HG03135 (cell line): ENCODE measurements at regions not wholly inside any gene's neighbourhood (a gene's known extent, or its start where the extent isn't known, plus 50 kb on each side); places are given as distances from the start of the nearest gene placed in this dataset.

Experiments used
- ATAC-seq: cut with Tn5 transposase; IDR thresholded peaks from one replicate; pipeline ENCODE4 v1.9.1; 2021; ENCODE audit warnings: mild to moderate bottlenecking, moderate library complexity; ENCODE audit not compliant: unreplicated experiment

GRCh38 chr4:138964716-138965426 is 50.7 kb upstream of the NOCT start:
- ATAC-seq, result no peak

- ATAC-seq, result no peak
These were observed 52.2 kb upstream of the NOCT start for GRCh38 chr4:138963412-138963811.

GRCh38 chr4:138961664-138962063 is 53.9 kb upstream of the NOCT start:
- ATAC-seq, result no peak

GRCh38 chr4:138961129-138961528 is 54.5 kb upstream of the NOCT start:
- no peak for ATAC-seq

- no peak for ATAC-seq
These were observed 55.3 kb upstream of the NOCT start for GRCh38 chr4:138960175-138960710.

GRCh38 chr4:138959097-138959815 is 56.3 kb upstream of the NOCT start:
- no peak for ATAC-seq

- ATAC-seq, result no peak
These were observed 57.1 kb upstream of the NOCT start for GRCh38 chr4:138958519-138958918.

GRCh38 chr4:138957302-138957701 is 58.3 kb upstream of the NOCT start:
- ATAC-seq, result no peak

GRCh38 chr4:138954428-138954827 is 61.2 kb upstream of the NOCT start:
- ATAC-seq, result no peak

GRCh38 chr4:138953961-138954371 is 61.6 kb upstream of the NOCT start:
- ATAC-seq, result no peak

GRCh38 chr4:138952411-138952810 is 63.2 kb upstream of the NOCT start:
- ATAC-seq, result no peak

- ATAC-seq, result no peak
These were observed 63.8 kb upstream of the NOCT start for GRCh38 chr4:138951764-138952163.

- no peak for ATAC-seq
These were observed 65.7 kb upstream of the NOCT start for GRCh38 chr4:138949866-138950265.

GRCh38 chr4:138948918-138949317 is 66.7 kb upstream of the NOCT start:
- no peak for ATAC-seq

- no peak for ATAC-seq
These were observed 69.3 kb upstream of the NOCT start for GRCh38 chr4:138946306-138946705.

GRCh38 chr4:138945840-138946239 is 69.7 kb upstream of the NOCT start:
- no peak for ATAC-seq

- ATAC-seq, result no peak
These were observed 70.2 kb upstream of the NOCT start for GRCh38 chr4:138945401-138945800.

GRCh38 chr4:138943893-138944292 is 71.7 kb upstream of the NOCT start:
- no peak for ATAC-seq

GRCh38 chr4:138941037-138941436 is 74.5 kb upstream of the NOCT start:
- ATAC-seq, result no peak

- no peak for ATAC-seq
These were observed 75.6 kb upstream of the NOCT start for GRCh38 chr4:138939960-138940359.

- ATAC-seq, result no peak
These were observed 77.3 kb upstream of the NOCT start for GRCh38 chr4:138938366-138938690.

GRCh38 chr4:138935135-138935807 is 80.3 kb upstream of the NOCT start:
- ATAC-seq, result no peak
